OCI-LY3 (cell line): ENCODE measurements at regions not wholly inside any gene's neighbourhood (a gene's known extent, or its start where the extent isn't known, plus 50 kb on each side); places are given as distances from the start of the nearest gene placed in this dataset.

Experiments
- H2AFZ ChIP-seq: fragments of 200-600, 300-600 bp; shearing (Covaris generic); 2 replicates; pipeline ENCODE4 v1.6.0; 2014; ENCODE audit warnings: antibody characterized with exemption, low read depth, low read length
- H3K27ac ChIP-seq: fragments of 200-600, 300-600 bp; sonication (generic); 2 replicates; pipeline ENCODE4 v1.5.1; 2014; ENCODE audit warnings: mild to moderate bottlenecking, low read length, moderate library complexity, mixed read lengths
- H3K27me3 ChIP-seq: fragments of 200-600, 300-600 bp; sonication (generic); 2 replicates; pipeline ENCODE4 v1.6.1; 2014; ENCODE audit warnings: low read depth, low read length, mixed read lengths
- H3K36me3 ChIP-seq: fragments of 200-600, 300-600 bp; sonication (generic); replicated peaks from 2 replicates; pipeline ENCODE3; 2014; ENCODE audit warnings: low read depth, low read length, mixed read lengths
- H3K4me1 ChIP-seq: fragments of 300-600, 200-600 bp; sonication (generic); 2 replicates; pipeline ENCODE4 v1.6.1; 2014; ENCODE audit warnings: low read length, mixed read lengths
- H3K4me2 ChIP-seq: fragments of 200-600, 300-600 bp; sonication (generic); 2 replicates; pipeline ENCODE4 v1.6.1; 2014; ENCODE audit warnings: low read length, mixed read lengths
- H3K4me3 ChIP-seq: fragments of 300-600, 200-600 bp; sonication (generic); 2 replicates; pipeline ENCODE4 v1.5.1; 2014; ENCODE audit warnings: antibody characterized with exemption, mild to moderate bottlenecking, low read length, moderate library complexity
- H3K79me2 ChIP-seq: fragments of 300-600, 200-600 bp; shearing (Covaris generic); 2 replicates; pipeline ENCODE4 v1.6.1; 2014; ENCODE audit warnings: mild to moderate bottlenecking, low read length, mixed read lengths
- H3K9ac ChIP-seq: fragments of 300-600, 200-600 bp; shearing (Covaris generic); 2 replicates; pipeline ENCODE4 v1.6.0; 2014; ENCODE audit warnings: mild to moderate bottlenecking, low read length, moderate library complexity
- H3K9me3 ChIP-seq: fragments of 200-600, 300-600 bp; shearing (Covaris generic); 2 replicates; pipeline ENCODE4 v1.6.1; 2014; ENCODE audit warnings: low read length, mixed read lengths; ENCODE audit not compliant: insufficient read depth
- H4K20me1 ChIP-seq: fragments of 200-600, 300-600 bp; sonication (generic); 2 replicates; pipeline ENCODE4 v1.6.1; 2016; ENCODE audit warnings: low read length, mixed read lengths; ENCODE audit not compliant: insufficient read depth
- CTCF ChIP-seq: fragments of 200-600, 300-600 bp; sonication (generic); IDR thresholded peaks from 2 replicates; pipeline ENCODE4 v1.5.1; 2014; ENCODE audit warnings: antibody characterized with exemption, low read length, low read depth
- EZH2phosphoT487 ChIP-seq: fragments of 200-600 bp; shearing (Covaris generic); IDR thresholded peaks from 2 replicates; pipeline ENCODE4 v1.6.1; 2018; ENCODE audit warnings: antibody characterized with exemption, mixed run types, low read depth

GRCh38 chr1:234909851-234910250, 218.8 kb downstream of the TOMM20 start:
- no peak overlapping the region for H3K4me2 ChIP-seq
- no peaks in the 10 kb centered on the region for H3K36me3 ChIP-seq
- no peak overlapping the region for H3K4me3 ChIP-seq
- H3K27ac ChIP-seq: no peak overlapping the region
- no peak overlapping the region for H2AFZ ChIP-seq
- no peaks in the 10 kb centered on the region for H4K20me1 ChIP-seq
- H3K9me3 ChIP-seq: no peaks in the 10 kb centered on the region
- 0 out of 2 replicates have a peak, but pooled peaks cover 5% of the 10 kb centered on the region for H3K27me3 ChIP-seq
- H3K79me2 ChIP-seq: no peaks in the 10 kb centered on the region
- peaks cover 10% of the 10 kb centered on the region; the same call in 1 of the 2 replicates for H3K4me1 ChIP-seq
- TF ChIP-seq EZH2phosphoT487 (no peak), CTCF (no peak)
- no peak overlapping the region for H3K9ac ChIP-seq

- Histone ChIP-seq H3K4me3 (no peak overlapping the region), H3K9me3 (no peaks in the 10 kb centered on the region), H3K79me2 (no peaks in the 10 kb centered on the region), H3K36me3 (no peaks in the 10 kb centered on the region), H4K20me1 (no peaks in the 10 kb centered on the region), H3K9ac (no peak overlapping the region), H3K4me1 (peaks cover 10% of the 10 kb centered on the region; the same call in 1 of the 2 replicates), H3K4me2 (no peak overlapping the region), H3K27me3 (0 out of 2 replicates have a peak, but pooled peaks cover 5% of the 10 kb centered on the region), H2AFZ (no peak overlapping the region), H3K27ac (no peak overlapping the region)
- TF ChIP-seq CTCF (no peak), EZH2phosphoT487 (no peak)
Measured at GRCh38 chr1:234909307-234909810, 219.3 kb downstream of the TOMM20 start.

GRCh38 chr1:234908571-234908970, 220.1 kb downstream of the TOMM20 start:
- Histone ChIP-seq H3K4me2 (no peak overlapping the region), H3K9ac (no peak overlapping the region), H3K27me3 (0 out of 2 replicates have a peak, but pooled peaks cover 5% of the 10 kb centered on the region), H3K9me3 (no peaks in the 10 kb centered on the region), H2AFZ (no peak overlapping the region), H3K4me1 (peaks cover 10% of the 10 kb centered on the region; the same call in 1 of the 2 replicates), H3K79me2 (no peaks in the 10 kb centered on the region), H3K36me3 (no peaks in the 10 kb centered on the region), H4K20me1 (no peaks in the 10 kb centered on the region), H3K27ac (no peak overlapping the region), H3K4me3 (no peak overlapping the region)
- TF ChIP-seq EZH2phosphoT487: no peak
- TF ChIP-seq CTCF: no peak

GRCh38 chr1:234907940-234908405, 220.7 kb downstream of the TOMM20 start:
- no peaks in the 10 kb centered on the region for H3K36me3 ChIP-seq
- H3K4me2 ChIP-seq: no peak overlapping the region
- 0 out of 2 replicates have a peak, but pooled peaks cover 5% of the 10 kb centered on the region for H3K27me3 ChIP-seq
- no peak overlapping the region for H3K9ac ChIP-seq
- TF ChIP-seq EZH2phosphoT487 (no peak), CTCF (no peak)
- H2AFZ ChIP-seq: no peak overlapping the region
- H4K20me1 ChIP-seq: no peaks in the 10 kb centered on the region
- no peaks in the 10 kb centered on the region for H3K79me2 ChIP-seq
- no peaks in the 10 kb centered on the region for H3K9me3 ChIP-seq
- H3K4me3 ChIP-seq: no peak overlapping the region
- H3K4me1 ChIP-seq: peaks cover 10% of the 10 kb centered on the region; the same call in 1 of the 2 replicates
- H3K27ac ChIP-seq: no peak overlapping the region
